Pancreas (tissue), 10 donors: ENCODE measurements at regions not wholly inside any gene's neighbourhood (a gene's known extent, or its start where the extent isn't known, plus 50 kb on each side); places are given as distances from the start of the nearest gene placed in this dataset.

ENCODE experiments used
- ATAC-seq, 4 donors: fragments of 200-7000 bp; cut with Tn5 transposase; one replicate each; pipeline versions ENCODE4 v1.8.0 to v1.9.1; 2020; ENCODE audit warnings: mild to moderate bottlenecking in 4 of 4, moderate library complexity in 4 of 4
- DNase-seq, 6 donors: peaks; one replicate each; pipeline ENCODE4 v3.0.0-alpha.2; 2020
- FAIRE-seq: peaks from 2 replicates; lab custom pipeline; 2012; peaks lifted over from hg19 to GRCh38; lab: Jason Lieb, UNC
- H3K27ac ChIP-seq, 4 donors: fragments of 200-600 bp; sonication (generic); 1 replicate in 3 of 4; 2 replicates in 1 of 4; pipeline versions ENCODE4 v1.5.0 to v1.8.0; 2020
- H3K27me3 ChIP-seq, 4 donors: fragments of 200-600 bp; one replicate each; pipeline ENCODE4 v1.8.0; 2021
- H3K36me3 ChIP-seq, 3 donors: fragments of 200-600 bp; sonication (generic) in 1 of 3; one replicate each; pipeline versions ENCODE4 v1.5.0 to v1.8.0; 2020 to 2021
- H3K4me1 ChIP-seq, 3 donors: fragments of 200-600 bp; one replicate each; pipeline ENCODE4 v1.8.0; 2021
- H3K4me3 ChIP-seq, 4 donors: fragments of 200-600 bp; sonication (generic) in 2 of 4; one replicate each; pipeline versions ENCODE4 v1.5.0 to v1.8.0; 2020 to 2021
- H3K9me3 ChIP-seq, 4 donors: fragments of 200-600 bp; one replicate each; pipeline ENCODE4 v1.8.0; 2021
- CTCF ChIP-seq, 4 donors: fragments of 200-600 bp; sonication (generic) in 3 of 4; IDR thresholded peaks; one replicate each; pipeline versions ENCODE4 v1.5.0 to v1.8.0; 2021; ENCODE audit warnings: antibody characterized with exemption in 4 of 4
- WGBS, 2 donors: extraction: QIAGEN DNeasy Blood & Tissue Kit; methylation state at CpG; one replicate each; pipeline ENCODE4 v1.1.7; 2013; 5-methylcytosine and 5-hydroxymethylcytosine counted together
- intact Hi-C, 3 donors: fragments of 100-400 bp; cut with DNase I; formaldehyde crosslinking; loops; one replicate each; pipeline versions ENCODE4 v1.11.1 to v1.14.2; 2022
- donor health status: healthy with polysubstance abuse.
- donor health status: DM: no; HTN: no; CAD: no; lungs with moderate emphysema.
- donor health status: DM: no; HTN: no; CAD: no.
- donor health status: control.
- donor health status: control.
- donor health status: Bipolar disorder and iron deficiency.
- donor health status: DM: yes; HTN: yes; CAD: no.
- donor health status: DM: no; HTN: no; CAD: no.
- donor health status: DM: no; HTN: no; CAD: no.
- donor health status: DM: yes; HTN: yes; CAD: no.

GRCh38 chr10:131773370-131774343 is 127.2 kb upstream of the PPP2R2D start:
- FAIRE-seq (no peak), DNase-seq (no peak), ATAC-seq (no peak)
- Histone ChIP-seq H3K4me1 (no peaks in the 10 kb centered on the region), H3K9me3 (no peaks in the 10 kb centered on the region), H3K27me3 (no peaks in the 10 kb centered on the region), H3K27ac (no peak overlapping the region), H3K4me3 (no peak overlapping the region), H3K36me3 (no peaks in the 10 kb centered on the region)
- TF ChIP-seq CTCF (IDR thresholded peaks at IDR 0.05): no peak
- 51 to 57% methylated on average over 34 of the region's 34 CpGs for WGBS, 2 donors
- intact Hi-C loops: no loop called here

- 67 to 80% methylated on average over 17 of the region's 17 CpGs for WGBS, 2 donors
- Histone ChIP-seq H3K27me3 (no peaks in the 10 kb centered on the region), H3K4me1 (no peaks in the 10 kb centered on the region), H3K9me3 (no peaks in the 10 kb centered on the region), H3K27ac (no peak overlapping the region), H3K4me3 (no peak overlapping the region), H3K36me3 (no peaks in the 10 kb centered on the region)
- peak in 1 of 4 donors; percentile 79 for ATAC-seq
- no peak for FAIRE-seq
- intact Hi-C loops: no loop called here
- no peak for TF ChIP-seq CTCF (IDR thresholded peaks at IDR 0.05)
- no peak for DNase-seq
These were observed 126.1 kb upstream of the PPP2R2D start for GRCh38 chr10:131774681-131775085.

- 60 to 64% methylated on average over 16 of the region's 16 CpGs for WGBS, 2 donors
- Histone ChIP-seq H3K4me1 (no peaks in the 10 kb centered on the region), H3K27ac (no peak overlapping the region), H3K4me3 (no peak overlapping the region), H3K27me3 (no peaks in the 10 kb centered on the region), H3K36me3 (no peaks in the 10 kb centered on the region), H3K9me3 (no peaks in the 10 kb centered on the region)
- no peak for FAIRE-seq
- intact Hi-C loops: no loop called here
- DNase-seq: no peak
- ATAC-seq: no peak
- TF ChIP-seq CTCF (IDR thresholded peaks at IDR 0.05): no peak
These were observed 125.4 kb upstream of the PPP2R2D start for GRCh38 chr10:131775433-131775832.

- H3K4me3 ChIP-seq: no peak overlapping the region
- no peaks in the 10 kb centered on the region for H3K9me3 ChIP-seq
- no peak overlapping the region for H3K27ac ChIP-seq
- TF ChIP-seq CTCF (IDR thresholded peaks at IDR 0.05): no peak
- no peak for FAIRE-seq
- DNase-seq: no peak
- WGBS, 2 donors: 75 to 95% methylated on average over 6 to 11 of the region's 11 CpGs
- H3K4me1 ChIP-seq: no peaks in the 10 kb centered on the region
- no peaks in the 10 kb centered on the region for H3K27me3 ChIP-seq
- intact Hi-C loops: no loop called here
- no peaks in the 10 kb centered on the region for H3K36me3 ChIP-seq
- ATAC-seq: no peak
These were observed 125.0 kb upstream of the PPP2R2D start for GRCh38 chr10:131775833-131776232.

- H3K4me1 ChIP-seq: no peaks in the 10 kb centered on the region
- H3K4me3 ChIP-seq: no peak overlapping the region
- ATAC-seq (no peak), FAIRE-seq (no peak), DNase-seq (no peak)
- WGBS, 2 donors: 74 to 76% methylated on average over 11 of the region's 11 CpGs
- no peak overlapping the region for H3K27ac ChIP-seq
- H3K9me3 ChIP-seq: no peaks in the 10 kb centered on the region
- H3K36me3 ChIP-seq: no peaks in the 10 kb centered on the region
- intact Hi-C loops: no loop called here
- no peak for TF ChIP-seq CTCF (IDR thresholded peaks at IDR 0.05)
- no peaks in the 10 kb centered on the region for H3K27me3 ChIP-seq
These were observed 124.3 kb upstream of the PPP2R2D start for GRCh38 chr10:131776496-131776895.
